HCT116 (cell line): ENCODE measurements at regions not wholly inside any gene's neighbourhood (a gene's known extent, or its start where the extent isn't known, plus 50 kb on each side); places are given as distances from the start of the nearest gene placed in this dataset.

Source experiments
- ATF3 ChIP-seq: IDR thresholded peaks from 2 replicates; pipeline ENCODE4 v1.6.1; 2012
- CEBPB ChIP-seq: IDR thresholded peaks from 2 replicates; pipeline ENCODE4 v1.6.1; 2012; ENCODE audit warnings: low read depth
- CTCF ChIP-seq, 3 experiments: fragments of 200-600 bp in 1 of 3; sonication (generic) in 1 of 3; IDR thresholded peaks in 2 of 3; conservative IDR thresholded peaks in 1 of 3; 2 replicates each; pipeline ENCODE4 v1.5.1; 2012 to 2017; ENCODE audit warnings: low read depth in 2 of 3, low read length in 2 of 3, antibody characterized with exemption in 1 of 3, borderline replicate concordance in 1 of 3, control low read depth in 1 of 3, mild to moderate bottlenecking in 1 of 3, mixed read lengths in 1 of 3, mixed run types in 1 of 3, moderate library complexity in 1 of 3; ENCODE audit not compliant: insufficient read depth in 1 of 3
- EZH2 ChIP-seq: fragments of 200-600 bp; sonication (generic); IDR thresholded peaks from 2 replicates; pipeline ENCODE4 v1.6.1; 2017; ENCODE audit warnings: antibody characterized with exemption, mixed run types
- POLR2A ChIP-seq: IDR thresholded peaks from 2 replicates; pipeline ENCODE4 v1.7.0; 2011; ENCODE audit warnings: borderline replicate concordance; ENCODE audit not compliant: insufficient read depth, insufficient read length; ENCODE audit errors: extremely low read depth
- YY1 ChIP-seq: IDR thresholded peaks from 2 replicates; pipeline ENCODE4 v1.6.1; 2011; ENCODE audit warnings: low read length, low read depth, moderate library complexity, mild to moderate bottlenecking; ENCODE audit not compliant: insufficient replicate concordance; ENCODE audit errors: extremely low read depth

DNA sequence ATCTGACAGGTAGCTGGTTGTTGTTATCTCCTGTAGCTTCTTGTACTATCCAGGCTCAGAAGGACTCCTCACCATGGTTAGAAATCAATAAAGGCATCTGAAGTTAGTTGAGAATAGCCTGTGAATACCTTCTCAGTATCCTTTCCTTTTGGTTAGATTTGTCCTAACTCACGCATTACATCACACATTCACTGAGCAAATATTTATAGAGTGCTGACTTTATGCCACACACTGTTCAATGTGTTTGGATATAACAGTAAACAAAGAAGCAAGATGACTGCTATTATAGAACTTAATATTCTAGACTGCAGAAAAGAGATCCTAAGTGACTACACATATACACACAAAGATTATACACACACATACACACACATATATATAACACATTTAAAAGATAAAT lies 889.9 kb upstream of the CHAC2 start:
- TF ChIP-seq YY1 (no peak), CTCF (IDR thresholded peaks at IDR 0.05 in 2 of 3, conservative IDR thresholded peaks at IDR 0.05 in 1 of 3; ENCODE audit: borderline replicate concordance in 1 of 3, insufficient read depth in 1 of 3, low read depth in 2 of 3, low read length in 2 of 3) (no peak), ATF3 (no peak), POLR2A (no peak), EZH2 (no peak), CEBPB (no peak)
